Esophagus muscularis mucosa (tissue), 4 donors: ENCODE measurements at regions not wholly inside any gene's neighbourhood (a gene's known extent, or its start where the extent isn't known, plus 50 kb on each side); places are given as distances from the start of the nearest gene placed in this dataset.

Experiments
- DNase-seq: peaks from one replicate; pipeline ENCODE4 v3.0.0-alpha.2; 2017; ENCODE audit errors: extremely low spot score
- H3K27ac ChIP-seq, 4 donors: fragments of 200-600 bp; sonication (generic); replicated peaks in 1 of 4; 1 replicate in 3 of 4; 2 replicates in 1 of 4; pipeline ENCODE4 v1.5.1; 2016 to 2019; ENCODE audit warnings: mild to moderate bottlenecking in 1 of 4
- H3K27me3 ChIP-seq, 4 donors: fragments of 200-600 bp; sonication (generic); one replicate each; pipeline versions ENCODE4 v1.5.1 to v1.6.0; 2016 to 2019
- H3K36me3 ChIP-seq, 4 donors: fragments of 200-600 bp; sonication (generic); one replicate each; pipeline ENCODE4 v1.5.1; 2016 to 2019
- H3K4me1 ChIP-seq, 4 donors: fragments of 200-600 bp; sonication (generic); one replicate each; pipeline ENCODE4 v1.5.1; 2016 to 2019
- H3K4me3 ChIP-seq, 4 donors: fragments of 200-600 bp; sonication (generic); 1 replicate in 2 of 4; 2 replicates in 2 of 4; pipeline ENCODE4 v1.5.1; 2016 to 2019; ENCODE audit warnings: mild to moderate bottlenecking in 4 of 4, moderate library complexity in 1 of 4
- H3K9me3 ChIP-seq, 4 donors: fragments of 200-600 bp; sonication (generic); 1 replicate in 3 of 4; 2 replicates in 1 of 4; pipeline ENCODE4 v1.5.1; 2016 to 2019
- EP300 ChIP-seq: sonication (generic); formaldehyde crosslinking; IDR thresholded peaks from one replicate; pipeline ENCODE4 v1.6.1; 2017; ENCODE audit warnings: antibody characterized with exemption
- POLR2A ChIP-seq: fragments of 450-650 bp; IDR thresholded peaks from one replicate; pipeline ENCODE4 v1.6.1; 2017; ENCODE audit warnings: antibody characterized with exemption, moderate library complexity, mild to moderate bottlenecking, low read depth
- POLR2AphosphoS5 ChIP-seq, 2 donors: sonication (generic); formaldehyde crosslinking; IDR thresholded peaks; one replicate each; pipeline ENCODE4 v1.6.1; 2017; ENCODE audit warnings: antibody characterized with exemption in 2 of 2
- WGBS: methylation state at CpG from one replicate; pipeline ENCODE4 v1.1.5; 2018; 5-methylcytosine and 5-hydroxymethylcytosine counted together
- intact Hi-C: fragments of 100-400 bp; cut with DNase I; formaldehyde crosslinking; loops from one replicate; pipeline ENCODE4 v1.15.1; 2023
- TF ChIP-seq, protein P1 (sequence below), 3 experiments: fragments of 200-600 bp in 2 of 3; fragments of 450-650 bp in 1 of 3; sonication (generic) in 2 of 3; IDR thresholded peaks; one replicate each; pipeline ENCODE4 v1.5.1; 2017 to 2019; ENCODE audit warnings: antibody characterized with exemption in 3 of 3, mild to moderate bottlenecking in 2 of 3, moderate library complexity in 1 of 3

GRCh38 chr13:29903543-29903942 lies 53.1 kb upstream of the UBL3 start:
- H3K4me3 ChIP-seq: no peak overlapping the region
- no peaks in the 10 kb centered on the region for H3K9me3 ChIP-seq
- 82% methylated on average over 3 of the region's 3 CpGs for whole genome bisulfite sequencing
- no peak for DNase-seq
- H3K27me3 ChIP-seq: no peaks in the 10 kb centered on the region
- peaks cover 5 to 29% (median 26%) of the 10 kb centered on the region in 4 donors for H3K4me1 ChIP-seq
- H3K36me3 ChIP-seq: no peaks in the 10 kb centered on the region
- TF ChIP-seq, protein P1, sequence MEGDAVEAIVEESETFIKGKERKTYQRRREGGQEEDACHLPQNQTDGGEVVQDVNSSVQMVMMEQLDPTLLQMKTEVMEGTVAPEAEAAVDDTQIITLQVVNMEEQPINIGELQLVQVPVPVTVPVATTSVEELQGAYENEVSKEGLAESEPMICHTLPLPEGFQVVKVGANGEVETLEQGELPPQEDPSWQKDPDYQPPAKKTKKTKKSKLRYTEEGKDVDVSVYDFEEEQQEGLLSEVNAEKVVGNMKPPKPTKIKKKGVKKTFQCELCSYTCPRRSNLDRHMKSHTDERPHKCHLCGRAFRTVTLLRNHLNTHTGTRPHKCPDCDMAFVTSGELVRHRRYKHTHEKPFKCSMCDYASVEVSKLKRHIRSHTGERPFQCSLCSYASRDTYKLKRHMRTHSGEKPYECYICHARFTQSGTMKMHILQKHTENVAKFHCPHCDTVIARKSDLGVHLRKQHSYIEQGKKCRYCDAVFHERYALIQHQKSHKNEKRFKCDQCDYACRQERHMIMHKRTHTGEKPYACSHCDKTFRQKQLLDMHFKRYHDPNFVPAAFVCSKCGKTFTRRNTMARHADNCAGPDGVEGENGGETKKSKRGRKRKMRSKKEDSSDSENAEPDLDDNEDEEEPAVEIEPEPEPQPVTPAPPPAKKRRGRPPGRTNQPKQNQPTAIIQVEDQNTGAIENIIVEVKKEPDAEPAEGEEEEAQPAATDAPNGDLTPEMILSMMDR (IDR thresholded peaks at IDR 0.05): no peak
- TF ChIP-seq POLR2A (no peak), POLR2AphosphoS5 (IDR thresholded peaks at IDR 0.05) (no peak), EP300 (no peak)
- intact Hi-C loops: no loop called here
- H3K27ac ChIP-seq: no peak overlapping the region

- H3K4me1 ChIP-seq: peaks cover 5 to 29% (median 23%) of the 10 kb centered on the region in 4 donors
- H3K27ac ChIP-seq: no peak overlapping the region
- intact Hi-C loops: no loop called here
- no peaks in the 10 kb centered on the region for H3K36me3 ChIP-seq
- TF ChIP-seq POLR2AphosphoS5 (IDR thresholded peaks at IDR 0.05): no peak
- TF ChIP-seq, protein P1 (IDR thresholded peaks at IDR 0.05): no peak
- TF ChIP-seq EP300: no peak
- TF ChIP-seq POLR2A: no peak
- H3K4me3 ChIP-seq: no peak overlapping the region
- DNase-seq: no peak
- no peaks in the 10 kb centered on the region for H3K27me3 ChIP-seq
- 42% methylated on average over 4 of the region's 4 CpGs for WGBS
- H3K9me3 ChIP-seq: no peaks in the 10 kb centered on the region
Observed at GRCh38 chr13:29902632-29903305, 52.4 kb upstream of the UBL3 start.

DNA sequence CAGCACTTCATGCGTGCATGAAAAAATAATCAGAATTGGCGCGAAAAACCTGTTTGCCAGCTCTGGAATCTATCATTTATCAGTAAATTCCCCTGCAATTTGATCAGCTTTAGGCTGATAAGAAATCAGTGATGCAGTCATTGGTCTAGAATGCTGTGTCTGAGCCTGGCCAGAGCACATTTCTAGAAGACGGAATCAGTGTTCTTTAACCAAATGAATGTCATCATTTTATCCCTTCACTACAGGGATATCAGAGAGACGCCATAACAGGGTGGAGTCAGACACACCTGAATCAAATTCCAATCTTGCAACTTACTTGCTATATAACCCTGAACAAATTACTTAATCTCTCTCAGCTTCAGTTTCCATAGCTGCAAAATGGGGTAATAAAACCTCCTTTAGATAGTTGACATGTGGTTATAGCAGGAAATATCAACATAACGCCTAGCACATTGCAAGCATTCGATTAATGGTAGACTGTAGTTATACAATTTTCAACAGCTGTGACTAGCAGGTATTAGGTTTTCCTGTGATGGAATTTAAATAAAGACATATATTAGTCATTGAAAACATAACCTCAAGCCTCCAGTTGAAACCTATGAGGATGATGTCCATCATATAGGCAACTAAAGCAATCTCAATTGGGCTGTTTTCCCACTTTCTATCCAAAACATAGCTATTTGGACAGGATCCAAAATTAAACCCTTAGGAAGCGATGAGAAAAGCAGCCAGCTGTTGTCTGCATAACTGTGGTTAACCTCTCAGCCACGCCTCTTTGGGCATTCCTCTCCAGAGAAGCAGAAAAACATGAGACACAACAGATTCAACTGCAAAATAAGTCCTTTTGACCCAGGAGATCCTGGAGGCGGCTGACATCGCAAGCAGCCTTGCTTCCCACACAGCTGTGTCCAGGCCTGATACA lies 51.6 kb upstream of the UBL3 start:
- 58% methylated on average over 11 of the region's 11 CpGs for WGBS
- Histone ChIP-seq H3K27ac (no peak overlapping the region), H3K4me3 (no peak overlapping the region), H3K9me3 (no peaks in the 10 kb centered on the region), H3K4me1 (peaks cover 5 to 27% (median 22%) of the 10 kb centered on the region in 4 donors), H3K36me3 (no peaks in the 10 kb centered on the region), H3K27me3 (no peaks in the 10 kb centered on the region)
- TF ChIP-seq POLR2AphosphoS5 (IDR thresholded peaks at IDR 0.05): no peak
- no peak for TF ChIP-seq POLR2A
- no peak for TF ChIP-seq EP300
- no peak for DNase-seq
- intact Hi-C loops: no loop called here
